ENCODE measurements at regions not wholly inside any gene's neighbourhood (a gene's known extent, or its start where the extent isn't known, plus 50 kb on each side); places are given as distances from the start of the nearest gene placed in this dataset.
"Not testable (repeated sequence)": the region's sequence is repeated elsewhere in the genome, so short reads cannot be mapped to it uniquely, and the experiment has no call there.

- not testable (repeated sequence) for TF ChIP-seq EP300 (IDR thresholded peaks at IDR 0.05; ENCODE audit: low read depth); POLR2AphosphoS5 (IDR thresholded peaks at IDR 0.05); CTCF (IDR thresholded peaks at IDR 0.05); POLR2A (IDR thresholded peaks at IDR 0.05)
Measured at GRCh38 chr9:15364975-15365553, 57.6 kb upstream of the SNAPC3 start.
